ENCODE measurements at regions not wholly inside any gene's neighbourhood (a gene's known extent, or its start where the extent isn't known, plus 50 kb on each side); places are given as distances from the start of the nearest gene placed in this dataset.

GRCh38 chr17:45656527-45657181, 127.5 kb upstream of the CRHR1 start:
- Mint-ChIP-seq H3K4me3 (no peak overlapping the region), H3K27ac (no peak overlapping the region), H3K9me3 (peaks cover 3% of the 10 kb centered on the region), H3K36me3 (no peaks in the 10 kb centered on the region), H3K27me3 (ENCODE audit: low read depth) (peaks cover 20% of the 10 kb centered on the region), H3K4me1 (no peaks in the 10 kb centered on the region)
- DNase-seq (ENCODE audit: low spot score in 2 of 2, unreplicated experiment in 2 of 2), result no peak
- no peak for TF ChIP-seq CTCF (IDR thresholded peaks at IDR 0.05; ENCODE audit: unreplicated experiment)

- DNase-seq (ENCODE audit: low spot score in 2 of 2, unreplicated experiment in 2 of 2), result no peak
- Mint-ChIP-seq H3K36me3 (no peaks in the 10 kb centered on the region), H3K27me3 (ENCODE audit: low read depth) (peaks cover 50% of the 10 kb centered on the region), H3K27ac (no peak overlapping the region), H3K4me1 (no peaks in the 10 kb centered on the region), H3K9me3 (peaks cover 9% of the 10 kb centered on the region), H3K4me3 (no peak overlapping the region)
- TF ChIP-seq CTCF (IDR thresholded peaks at IDR 0.05; ENCODE audit: unreplicated experiment), result no peak
Observed at GRCh38 chr17:45660474-45660873, 123.6 kb upstream of the CRHR1 start.

- Mint-ChIP-seq H3K4me3 (no peak overlapping the region), H3K9me3 (peaks cover 9% of the 10 kb centered on the region), H3K27me3 (ENCODE audit: low read depth) (peaks cover 58% of the 10 kb centered on the region), H3K27ac (no peak overlapping the region), H3K4me1 (no peaks in the 10 kb centered on the region), H3K36me3 (no peaks in the 10 kb centered on the region)
- TF ChIP-seq CTCF (IDR thresholded peaks at IDR 0.05; ENCODE audit: unreplicated experiment), result no peak
- no peak for DNase-seq (ENCODE audit: low spot score in 2 of 2, unreplicated experiment in 2 of 2)
Observed at GRCh38 chr17:45662432-45662831, 121.7 kb upstream of the CRHR1 start.

- H3K4me3 Mint-ChIP-seq, result no peak overlapping the region
- H3K27ac Mint-ChIP-seq, result no peak overlapping the region
- peaks cover 59% of the 10 kb centered on the region for H3K27me3 Mint-ChIP-seq (ENCODE audit: low read depth)
- no peak for TF ChIP-seq CTCF (IDR thresholded peaks at IDR 0.05; ENCODE audit: unreplicated experiment)
- no peaks in the 10 kb centered on the region for H3K36me3 Mint-ChIP-seq
- H3K4me1 Mint-ChIP-seq, result no peaks in the 10 kb centered on the region
- no peak for DNase-seq (ENCODE audit: low spot score in 2 of 2, unreplicated experiment in 2 of 2)
- peaks cover 7% of the 10 kb centered on the region for H3K9me3 Mint-ChIP-seq
Observed at GRCh38 chr17:45663772-45664171, 120.3 kb upstream of the CRHR1 start.

GRCh38 chr17:45664921-45665320, 119.2 kb upstream of the CRHR1 start:
- no peaks in the 10 kb centered on the region for H3K4me1 Mint-ChIP-seq
- no peak overlapping the region for H3K4me3 Mint-ChIP-seq
- TF ChIP-seq CTCF (IDR thresholded peaks at IDR 0.05; ENCODE audit: unreplicated experiment), result no peak
- H3K36me3 Mint-ChIP-seq, result no peaks in the 10 kb centered on the region
- peaks cover 6% of the 10 kb centered on the region for H3K9me3 Mint-ChIP-seq
- H3K27me3 Mint-ChIP-seq (ENCODE audit: low read depth), result peaks cover 60% of the 10 kb centered on the region
- DNase-seq (ENCODE audit: low spot score in 2 of 2, unreplicated experiment in 2 of 2), result no peak
- H3K27ac Mint-ChIP-seq, result no peak overlapping the region

All from mesothelial cell of epicardium (in vitro differentiated cells).